ENCODE measurements at regions not wholly inside any gene's neighbourhood (a gene's known extent, or its start where the extent isn't known, plus 50 kb on each side); places are given as distances from the start of the nearest gene placed in this dataset.

GRCh38 chr3:148004331-148004730 is 595.2 kb downstream of the ZIC1 start:
- Mint-ChIP-seq H3K27ac (ENCODE audit: unreplicated experiment) (no peak overlapping the region), H3K27me3 (ENCODE audit: low read depth) (no peaks in the 10 kb centered on the region), H3K4me1 (ENCODE audit: low read depth) (peaks cover 23% of the 10 kb centered on the region), H3K9me3 (ENCODE audit: low read depth) (peaks cover 4% of the 10 kb centered on the region), H3K4me3 (ENCODE audit: unreplicated experiment) (no peak overlapping the region), H3K36me3 (ENCODE audit: low read depth) (no peaks in the 10 kb centered on the region)
- DNase-seq (ENCODE audit: low spot score): no peak
- TF ChIP-seq, protein P1, sequence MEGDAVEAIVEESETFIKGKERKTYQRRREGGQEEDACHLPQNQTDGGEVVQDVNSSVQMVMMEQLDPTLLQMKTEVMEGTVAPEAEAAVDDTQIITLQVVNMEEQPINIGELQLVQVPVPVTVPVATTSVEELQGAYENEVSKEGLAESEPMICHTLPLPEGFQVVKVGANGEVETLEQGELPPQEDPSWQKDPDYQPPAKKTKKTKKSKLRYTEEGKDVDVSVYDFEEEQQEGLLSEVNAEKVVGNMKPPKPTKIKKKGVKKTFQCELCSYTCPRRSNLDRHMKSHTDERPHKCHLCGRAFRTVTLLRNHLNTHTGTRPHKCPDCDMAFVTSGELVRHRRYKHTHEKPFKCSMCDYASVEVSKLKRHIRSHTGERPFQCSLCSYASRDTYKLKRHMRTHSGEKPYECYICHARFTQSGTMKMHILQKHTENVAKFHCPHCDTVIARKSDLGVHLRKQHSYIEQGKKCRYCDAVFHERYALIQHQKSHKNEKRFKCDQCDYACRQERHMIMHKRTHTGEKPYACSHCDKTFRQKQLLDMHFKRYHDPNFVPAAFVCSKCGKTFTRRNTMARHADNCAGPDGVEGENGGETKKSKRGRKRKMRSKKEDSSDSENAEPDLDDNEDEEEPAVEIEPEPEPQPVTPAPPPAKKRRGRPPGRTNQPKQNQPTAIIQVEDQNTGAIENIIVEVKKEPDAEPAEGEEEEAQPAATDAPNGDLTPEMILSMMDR (IDR thresholded peaks at IDR 0.05): no peak

DNA sequence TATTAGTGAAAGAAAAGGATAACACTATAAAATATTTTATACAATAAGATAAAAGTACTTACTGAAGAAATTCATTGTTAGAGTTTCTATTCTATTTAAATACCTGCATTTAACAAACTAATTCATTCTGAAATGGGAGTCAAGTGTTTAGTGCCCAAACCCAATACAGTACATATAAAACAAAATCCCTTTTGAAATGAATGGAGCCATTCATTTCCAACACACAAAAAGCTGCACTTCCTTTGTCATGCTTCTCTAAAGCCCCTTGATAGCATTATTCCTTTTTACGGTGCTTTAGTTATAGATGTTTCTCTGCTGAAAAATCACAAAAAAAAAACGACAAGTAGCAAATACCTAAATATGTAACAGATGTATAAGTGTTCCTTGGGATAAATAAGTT is 596.3 kb downstream of the ZIC1 start:
- no peak for DNase-seq (ENCODE audit: low spot score)
- H3K36me3 Mint-ChIP-seq (ENCODE audit: low read depth): no peaks in the 10 kb centered on the region
- peaks cover 29% of the 10 kb centered on the region for H3K4me1 Mint-ChIP-seq (ENCODE audit: low read depth)
- TF ChIP-seq, protein P1 (IDR thresholded peaks at IDR 0.05): no peak
- no peaks in the 10 kb centered on the region for H3K27me3 Mint-ChIP-seq (ENCODE audit: low read depth)
- H3K4me3 Mint-ChIP-seq (ENCODE audit: unreplicated experiment): no peak overlapping the region
- no peaks in the 10 kb centered on the region for H3K9me3 Mint-ChIP-seq (ENCODE audit: low read depth)
- H3K27ac Mint-ChIP-seq (ENCODE audit: unreplicated experiment): no peak overlapping the region

DNA sequence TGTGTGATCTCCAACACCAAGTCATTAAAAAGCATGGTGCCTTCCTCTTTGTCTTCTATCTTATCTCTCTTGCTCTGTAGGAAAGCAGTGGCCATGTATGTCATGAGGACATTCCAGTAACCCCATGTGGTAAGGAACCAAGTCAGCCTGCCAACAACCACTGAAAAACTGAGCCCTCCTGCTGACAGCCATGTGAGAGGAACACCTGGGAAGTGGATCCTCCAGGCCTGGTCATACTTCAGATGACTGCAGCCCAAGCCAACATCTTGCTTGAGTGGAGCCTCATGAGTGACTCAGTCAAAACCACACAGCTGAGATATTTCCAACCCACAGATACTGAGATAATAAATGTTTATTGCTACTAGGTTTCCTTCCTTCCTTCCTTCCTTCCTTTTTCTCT is 597.3 kb downstream of the ZIC1 start:
- no peak overlapping the region for H3K4me3 Mint-ChIP-seq (ENCODE audit: unreplicated experiment)
- DNase-seq (ENCODE audit: low spot score): no peak
- no peaks in the 10 kb centered on the region for H3K9me3 Mint-ChIP-seq (ENCODE audit: low read depth)
- H3K27ac Mint-ChIP-seq (ENCODE audit: unreplicated experiment): no peak overlapping the region
- H3K36me3 Mint-ChIP-seq (ENCODE audit: low read depth): no peaks in the 10 kb centered on the region
- peaks cover 29% of the 10 kb centered on the region for H3K4me1 Mint-ChIP-seq (ENCODE audit: low read depth)
- TF ChIP-seq, protein P1 (IDR thresholded peaks at IDR 0.05): no peak
- H3K27me3 Mint-ChIP-seq (ENCODE audit: low read depth): no peaks in the 10 kb centered on the region

DNA sequence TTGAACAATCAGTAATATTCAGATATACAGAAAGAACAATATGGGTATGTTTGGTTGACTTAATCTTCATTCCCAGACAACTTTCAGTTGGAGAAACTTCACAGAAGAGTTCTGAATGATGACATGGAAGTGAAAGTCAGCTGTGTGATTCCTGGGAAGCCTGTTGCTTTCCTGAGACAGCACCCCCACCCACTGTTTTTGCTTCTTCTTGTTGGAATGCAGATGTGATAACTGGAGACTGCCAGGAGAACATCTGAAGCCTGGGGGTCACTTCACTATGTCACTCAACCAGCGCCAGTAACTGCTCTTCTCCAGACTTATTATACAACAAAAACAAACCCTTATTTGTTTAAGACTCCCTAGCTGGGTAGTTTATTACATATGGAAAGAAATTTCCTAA is 599.4 kb downstream of the ZIC1 start:
- H3K9me3 Mint-ChIP-seq (ENCODE audit: low read depth): no peaks in the 10 kb centered on the region
- H3K27ac Mint-ChIP-seq (ENCODE audit: unreplicated experiment): peak overlapping the region; percentile 42
- no peak for DNase-seq (ENCODE audit: low spot score)
- peaks cover 37% of the 10 kb centered on the region for H3K4me1 Mint-ChIP-seq (ENCODE audit: low read depth)
- TF ChIP-seq, protein P1 (IDR thresholded peaks at IDR 0.05): no peak
- H3K36me3 Mint-ChIP-seq (ENCODE audit: low read depth): no peaks in the 10 kb centered on the region
- H3K4me3 Mint-ChIP-seq (ENCODE audit: unreplicated experiment): no peak overlapping the region
- H3K27me3 Mint-ChIP-seq (ENCODE audit: low read depth): no peaks in the 10 kb centered on the region

- no peak overlapping the region for H3K27ac Mint-ChIP-seq (ENCODE audit: unreplicated experiment)
- DNase-seq (ENCODE audit: low spot score): no peak
- TF ChIP-seq, protein P1 (IDR thresholded peaks at IDR 0.05): no peak
Measured at GRCh38 chr3:148020861-148021260, 611.7 kb downstream of the ZIC1 start.

More at GRCh38 chr3:148020861-148021260, 611.7 kb downstream of the ZIC1 start:
- no peak overlapping the region for H3K4me3 Mint-ChIP-seq (ENCODE audit: unreplicated experiment)
- H3K4me1 Mint-ChIP-seq (ENCODE audit: low read depth): no peaks in the 10 kb centered on the region
- no peaks in the 10 kb centered on the region for H3K27me3 Mint-ChIP-seq (ENCODE audit: low read depth)
- peaks cover 28% of the 10 kb centered on the region for H3K9me3 Mint-ChIP-seq (ENCODE audit: low read depth)
- peaks cover 14% of the 10 kb centered on the region for H3K36me3 Mint-ChIP-seq (ENCODE audit: low read depth)

Data from chondrocyte (in vitro differentiated cells).